Osteoblast (primary cell): ENCODE measurements at regions not wholly inside any gene's neighbourhood (a gene's known extent, or its start where the extent isn't known, plus 50 kb on each side); places are given as distances from the start of the nearest gene placed in this dataset.
A peak's percentile ranks its signal among the peaks of the same experiment; 100 is the strongest.
"Not testable (repeated sequence)": the region's sequence is repeated elsewhere in the genome, so short reads cannot be mapped to it uniquely, and the experiment has no call there.

Experiments used
- DNase-seq: peaks from one replicate; pipeline ENCODE4 v3.0.0; 2011; ENCODE audit warnings: low spot score, mixed read lengths; ENCODE audit not compliant: insufficient read length; ENCODE audit errors: missing footprints
- H2AFZ ChIP-seq: 2 replicates; pipeline ENCODE4 v1.6.0; 2011; ENCODE audit warnings: mild to moderate bottlenecking, low read length
- H3K27ac ChIP-seq: 2 replicates; pipeline ENCODE4 v1.5.1; 2011; ENCODE audit warnings: mild to moderate bottlenecking, low read depth, low read length, moderate library complexity
- H3K27me3 ChIP-seq: 2 replicates; pipeline ENCODE4 v1.6.0; 2012; ENCODE audit warnings: mild to moderate bottlenecking, control low read depth, inconsistent platforms, low read length, moderate library complexity; ENCODE audit not compliant: insufficient read depth
- H3K36me3 ChIP-seq: 2 replicates; pipeline ENCODE4 v1.5.1; 2011; ENCODE audit warnings: mild to moderate bottlenecking, low read length, control low read depth, moderate library complexity; ENCODE audit not compliant: insufficient read depth
- H3K4me1 ChIP-seq: 2 replicates; pipeline ENCODE4 v1.5.1; 2011; ENCODE audit warnings: mild to moderate bottlenecking, low read length, control low read depth, moderate library complexity; ENCODE audit not compliant: insufficient read depth
- H3K4me2 ChIP-seq: 2 replicates; pipeline ENCODE4 v1.6.0; 2011; ENCODE audit warnings: mild to moderate bottlenecking, low read length; ENCODE audit not compliant: insufficient read depth
- H3K4me3 ChIP-seq: fragments of 200-600 bp; sonication (generic); 3 replicates; pipeline ENCODE4 v1.5.1; 2012; ENCODE audit warnings: mild to moderate bottlenecking, low read length, inconsistent platforms; ENCODE audit not compliant: insufficient read depth
- H3K79me2 ChIP-seq: 2 replicates; pipeline ENCODE4 v1.6.0; 2012; ENCODE audit warnings: mild to moderate bottlenecking, low read length, control low read depth, inconsistent platforms; ENCODE audit not compliant: insufficient read depth
- H3K9me3 ChIP-seq: 2 replicates; pipeline ENCODE4 v1.5.1; 2011; ENCODE audit warnings: low read depth, low read length, control low read depth
- H4K20me1 ChIP-seq: 2 replicates; pipeline ENCODE4 v1.6.0; 2012; ENCODE audit warnings: mild to moderate bottlenecking, low read length, control low read depth; ENCODE audit not compliant: insufficient read depth
- TF ChIP-seq, protein P1 (sequence below): IDR thresholded peaks from 2 replicates; pipeline ENCODE4 v1.5.1; 2011; ENCODE audit warnings: mild to moderate bottlenecking, low read depth, low read length, moderate library complexity; ENCODE audit errors: extremely low read depth

DNA sequence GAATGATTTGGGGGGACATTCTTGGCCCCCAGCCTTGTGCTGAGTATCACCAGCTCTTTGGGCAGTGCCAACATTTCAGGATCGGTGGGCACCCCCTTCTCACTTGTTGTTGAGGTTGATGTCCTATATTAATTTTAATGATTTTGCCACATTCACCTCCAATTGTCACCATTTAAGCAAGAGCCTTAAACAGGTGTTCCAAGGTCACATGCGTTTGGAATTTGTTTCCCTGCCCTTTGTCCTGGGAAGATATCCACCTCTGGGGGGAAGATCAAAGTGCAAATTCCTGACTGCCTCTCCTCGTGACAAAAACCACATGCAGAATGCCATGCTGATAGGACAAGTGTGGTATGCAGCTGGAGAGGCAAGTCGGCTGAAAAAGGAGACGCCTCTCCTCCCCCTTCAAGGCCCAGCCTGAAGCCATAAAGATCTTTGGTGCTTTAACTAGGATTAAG lies 72.5 kb upstream of the ID2 start:
- peaks cover 5% of the 10 kb centered on the region for H3K27me3 ChIP-seq
- no peaks in the 10 kb centered on the region for H3K79me2 ChIP-seq
- peak overlapping the region; percentile 82 for H3K27ac ChIP-seq
- H3K4me3 ChIP-seq, result no peak overlapping the region
- no peaks in the 10 kb centered on the region for H3K9me3 ChIP-seq
- peaks cover 42% of the 10 kb centered on the region for H3K4me1 ChIP-seq
- no peaks in the 10 kb centered on the region for H3K36me3 ChIP-seq
- TF ChIP-seq, protein P1, sequence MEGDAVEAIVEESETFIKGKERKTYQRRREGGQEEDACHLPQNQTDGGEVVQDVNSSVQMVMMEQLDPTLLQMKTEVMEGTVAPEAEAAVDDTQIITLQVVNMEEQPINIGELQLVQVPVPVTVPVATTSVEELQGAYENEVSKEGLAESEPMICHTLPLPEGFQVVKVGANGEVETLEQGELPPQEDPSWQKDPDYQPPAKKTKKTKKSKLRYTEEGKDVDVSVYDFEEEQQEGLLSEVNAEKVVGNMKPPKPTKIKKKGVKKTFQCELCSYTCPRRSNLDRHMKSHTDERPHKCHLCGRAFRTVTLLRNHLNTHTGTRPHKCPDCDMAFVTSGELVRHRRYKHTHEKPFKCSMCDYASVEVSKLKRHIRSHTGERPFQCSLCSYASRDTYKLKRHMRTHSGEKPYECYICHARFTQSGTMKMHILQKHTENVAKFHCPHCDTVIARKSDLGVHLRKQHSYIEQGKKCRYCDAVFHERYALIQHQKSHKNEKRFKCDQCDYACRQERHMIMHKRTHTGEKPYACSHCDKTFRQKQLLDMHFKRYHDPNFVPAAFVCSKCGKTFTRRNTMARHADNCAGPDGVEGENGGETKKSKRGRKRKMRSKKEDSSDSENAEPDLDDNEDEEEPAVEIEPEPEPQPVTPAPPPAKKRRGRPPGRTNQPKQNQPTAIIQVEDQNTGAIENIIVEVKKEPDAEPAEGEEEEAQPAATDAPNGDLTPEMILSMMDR, result no peak
- peak; percentile 85 for DNase-seq
- H2AFZ ChIP-seq, result no peak overlapping the region
- no peak overlapping the region for H3K4me2 ChIP-seq
- no peaks in the 10 kb centered on the region for H4K20me1 ChIP-seq

DNA sequence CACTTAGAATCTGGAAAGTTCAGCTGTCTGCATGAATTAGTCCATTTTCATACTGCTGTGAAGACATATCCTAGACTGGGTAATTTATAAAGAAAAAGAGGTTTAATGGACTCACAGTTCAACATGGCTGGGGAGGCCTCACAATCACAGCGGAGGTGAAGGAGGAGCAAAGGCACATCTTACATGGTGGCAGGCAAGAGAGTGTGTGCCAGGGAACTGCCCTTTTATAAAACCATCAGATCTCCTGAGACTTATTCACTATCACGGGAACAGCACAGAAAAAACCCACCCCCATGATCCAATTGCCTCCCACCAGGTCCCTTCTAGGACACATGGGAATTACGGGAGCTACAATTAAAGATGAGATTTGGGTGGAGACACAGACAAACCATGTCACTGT lies 71.1 kb upstream of the ID2 start:
- DNase-seq, H2AFZ ChIP-seq, H3K9me3 ChIP-seq, H3K4me2 ChIP-seq, H3K27ac ChIP-seq, H3K4me3 ChIP-seq, H4K20me1 ChIP-seq, H3K79me2 ChIP-seq, H3K36me3 ChIP-seq: not testable (repeated sequence)
- Histone ChIP-seq H3K4me1 (peaks cover 37% of the 10 kb centered on the region), H3K27me3 (peaks cover 13% of the 10 kb centered on the region)

DNA sequence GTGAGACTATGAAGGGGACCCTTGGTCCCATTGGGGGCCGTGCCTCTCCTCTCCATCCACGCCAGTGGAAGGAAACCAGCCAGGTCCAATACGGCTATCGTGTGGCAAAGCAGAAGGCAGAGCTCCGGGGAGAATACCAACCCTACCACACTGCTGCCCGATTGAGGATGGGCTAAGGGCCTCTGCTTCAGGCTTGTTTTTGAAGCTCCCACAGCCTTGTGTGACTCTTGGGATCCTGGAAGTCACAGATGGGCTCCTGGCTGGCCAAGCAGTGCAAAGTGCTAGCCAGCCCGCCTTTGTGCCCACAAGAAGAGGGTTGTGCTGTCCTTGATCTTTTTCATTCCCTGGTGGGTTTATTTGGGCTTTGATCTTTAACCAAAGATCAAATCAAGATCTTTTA lies 70.6 kb upstream of the ID2 start:
- Histone ChIP-seq H3K79me2 (no peaks in the 10 kb centered on the region), H2AFZ (no peak overlapping the region), H4K20me1 (no peaks in the 10 kb centered on the region), H3K27ac (no peak overlapping the region), H3K36me3 (no peaks in the 10 kb centered on the region), H3K4me1 (peaks cover 32% of the 10 kb centered on the region), H3K4me2 (no peak overlapping the region), H3K9me3 (no peaks in the 10 kb centered on the region), H3K27me3 (peaks cover 15% of the 10 kb centered on the region), H3K4me3 (no peak overlapping the region)
- peak; percentile 19 for DNase-seq
- TF ChIP-seq, protein P1, result no peak

DNA sequence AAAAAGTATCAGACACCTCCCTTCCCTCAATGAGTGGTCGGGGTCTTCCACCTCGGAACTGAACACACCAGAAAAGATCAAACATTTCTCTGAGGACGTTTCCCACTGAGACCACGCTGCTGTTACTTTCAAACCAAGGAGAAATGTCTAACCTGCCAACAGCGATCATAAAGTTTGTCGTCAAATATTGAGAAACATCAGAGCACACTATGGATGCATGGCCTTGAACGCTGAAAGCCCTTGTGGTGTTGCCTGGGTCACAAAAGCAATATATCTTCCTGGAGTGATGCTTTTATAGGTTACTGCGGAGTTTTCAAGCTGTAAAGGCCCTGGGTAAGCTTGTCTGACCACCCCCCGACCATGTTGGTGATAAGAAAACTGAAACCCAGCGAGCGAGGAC lies 70.2 kb upstream of the ID2 start:
- H3K4me3 ChIP-seq, result no peak overlapping the region
- peaks cover 27% of the 10 kb centered on the region for H3K4me1 ChIP-seq
- H4K20me1 ChIP-seq, result no peaks in the 10 kb centered on the region
- H3K36me3 ChIP-seq, result no peaks in the 10 kb centered on the region
- TF ChIP-seq, protein P1, result no peak
- peaks cover 19% of the 10 kb centered on the region for H3K27me3 ChIP-seq
- no peak overlapping the region for H3K27ac ChIP-seq
- no peaks in the 10 kb centered on the region for H3K9me3 ChIP-seq
- H3K4me2 ChIP-seq, result no peak overlapping the region
- no peak for DNase-seq
- H3K79me2 ChIP-seq, result no peaks in the 10 kb centered on the region
- no peak overlapping the region for H2AFZ ChIP-seq
